NCI-H345 (cell line): ENCODE measurements at regions not wholly inside any gene's neighbourhood (a gene's known extent, or its start where the extent isn't known, plus 50 kb on each side); places are given as distances from the start of the nearest gene placed in this dataset.

Source experiments
- DNase-seq: peaks from one replicate; lab custom pipeline; 2025; lab: John Stamatoyannopoulos, UW

- no peak for DNase-seq
These were observed 91.9 kb upstream of the GHITM start for GRCh38 chr10:84047258-84048010.

- no peak for DNase-seq
These were observed 89.7 kb upstream of the GHITM start for GRCh38 chr10:84049645-84050011.

GRCh38 chr10:84053626-84054025 lies 85.7 kb upstream of the GHITM start:
- no peak for DNase-seq

DNA sequence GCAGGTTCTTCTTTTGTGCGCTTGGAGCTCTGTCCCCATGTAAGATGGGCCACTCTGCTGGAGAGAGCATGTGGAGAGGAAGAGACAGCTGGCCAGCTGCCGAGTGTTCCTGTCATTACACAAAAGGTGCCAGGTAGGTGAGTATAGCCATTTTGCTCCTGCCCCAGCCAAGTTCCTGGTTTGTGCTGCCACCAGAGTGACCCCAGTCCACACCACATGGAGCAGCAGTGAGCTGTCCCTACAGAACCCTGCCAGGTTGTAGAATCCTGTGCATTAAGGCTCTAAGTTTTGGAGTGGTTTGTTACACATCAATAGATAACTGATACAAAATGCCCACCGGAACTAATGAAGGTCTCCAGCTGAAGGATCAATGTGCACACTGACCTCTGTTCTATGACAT lies 84.6 kb upstream of the GHITM start:
- peak; percentile 18 for DNase-seq

- DNase-seq = no peak
These were observed 79.8 kb upstream of the GHITM start for GRCh38 chr10:84059526-84059925.

DNA sequence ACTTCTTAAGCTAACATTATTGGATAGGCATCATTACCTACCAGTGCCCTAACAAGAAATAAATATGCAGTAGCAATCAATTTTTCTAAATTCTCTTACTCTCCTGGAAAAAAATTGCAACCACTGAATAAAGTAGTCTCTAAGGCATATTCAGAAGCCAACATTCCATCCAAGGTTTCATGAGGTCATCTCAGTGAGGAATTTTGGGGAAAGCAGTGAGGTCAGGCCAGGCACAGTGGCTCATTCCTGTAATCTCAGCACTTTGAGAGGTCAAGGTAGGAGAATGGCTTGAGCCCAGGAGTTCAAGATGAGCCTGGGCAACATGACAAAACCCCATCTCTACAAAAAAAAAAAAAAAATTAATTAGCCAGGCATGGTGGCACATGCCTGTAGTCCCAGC lies 75.9 kb upstream of the GHITM start:
- no peak for DNase-seq

DNA sequence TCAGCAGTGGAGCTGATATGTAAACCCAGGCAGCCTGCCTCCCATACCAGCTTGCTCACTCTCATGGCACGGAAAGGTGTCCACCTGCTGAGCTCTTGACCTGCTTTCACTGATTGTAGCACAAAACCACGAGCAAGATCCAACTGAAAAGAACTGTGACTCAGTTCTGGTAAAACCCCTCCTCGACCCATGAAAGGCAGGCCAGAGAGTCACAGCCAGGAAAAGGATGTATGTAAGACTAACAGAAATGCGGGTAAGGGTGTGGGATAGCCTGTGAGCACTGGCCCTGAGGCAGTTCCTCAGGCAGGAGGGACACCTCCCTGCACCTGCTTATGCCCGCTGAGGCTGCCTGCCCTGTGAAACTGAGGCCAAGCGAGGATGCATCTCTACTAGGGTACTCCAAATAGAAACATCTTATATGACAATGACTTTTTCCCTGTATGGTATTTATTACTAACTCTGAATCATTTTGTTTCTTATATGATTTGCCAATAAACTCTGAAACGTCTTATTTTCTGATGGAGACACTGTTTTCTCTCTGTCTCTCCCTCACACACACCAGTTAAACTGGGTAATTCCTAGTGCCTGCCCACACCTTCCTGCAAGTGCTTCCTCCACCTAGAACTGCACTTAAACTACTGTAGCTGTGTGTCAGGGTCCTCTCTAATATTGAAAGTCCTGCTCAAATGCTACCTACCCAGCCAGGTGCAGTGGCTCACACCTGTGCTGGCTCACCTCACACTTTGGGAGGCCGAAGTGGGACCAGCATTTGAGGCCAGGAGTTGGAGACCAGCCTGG lies 73.3 kb upstream of the GHITM start:
- DNase-seq = no peak

- no peak for DNase-seq
These were observed 64.8 kb upstream of the GHITM start for GRCh38 chr10:84074521-84074920.

GRCh38 chr10:84075226-84076046 lies 63.9 kb upstream of the GHITM start:
- no peak for DNase-seq

DNA sequence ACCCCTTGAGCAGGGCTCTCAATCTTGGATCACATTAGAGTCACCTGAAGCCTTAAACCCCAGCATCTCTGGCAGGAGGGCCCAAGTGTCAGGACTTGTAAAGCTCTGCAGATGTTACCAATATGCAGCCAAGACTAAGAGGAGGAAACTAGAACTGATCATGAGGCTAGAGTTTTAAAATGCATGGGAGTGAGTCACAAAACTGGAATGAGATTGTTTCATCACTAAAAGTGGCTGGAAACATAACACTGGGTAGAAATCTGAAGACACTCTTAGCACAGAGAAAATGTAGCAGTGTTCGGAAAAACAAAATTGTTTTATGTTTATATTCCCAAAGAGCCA lies 63.3 kb upstream of the GHITM start:
- DNase-seq = no peak

- no peak for DNase-seq
These were observed 62.6 kb upstream of the GHITM start for GRCh38 chr10:84076540-84077195.

DNA sequence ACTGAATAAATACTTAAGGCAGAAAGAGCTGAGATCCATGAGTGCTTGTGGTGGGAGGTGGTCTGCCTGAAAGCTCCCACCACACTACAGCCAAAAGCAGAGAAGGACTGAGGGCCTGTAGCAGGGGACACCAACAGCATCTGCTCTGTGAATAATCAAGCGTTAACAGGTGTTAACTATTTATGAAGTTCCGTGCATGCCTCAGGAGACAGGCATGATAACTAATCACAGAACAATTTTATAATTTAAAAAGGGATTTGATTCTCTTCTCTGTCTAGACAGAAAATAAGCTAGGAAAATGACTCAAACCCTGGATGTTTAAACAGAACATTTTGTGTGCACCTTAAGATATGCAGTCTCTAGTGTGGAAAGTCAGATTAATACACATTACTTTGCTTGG lies 61.5 kb upstream of the GHITM start:
- DNase-seq = no peak

- no peak for DNase-seq
These were observed 60.5 kb upstream of the GHITM start for GRCh38 chr10:84078771-84079170.

GRCh38 chr10:84084342-84084741 lies 55.0 kb upstream of the GHITM start:
- no peak for DNase-seq

DNA sequence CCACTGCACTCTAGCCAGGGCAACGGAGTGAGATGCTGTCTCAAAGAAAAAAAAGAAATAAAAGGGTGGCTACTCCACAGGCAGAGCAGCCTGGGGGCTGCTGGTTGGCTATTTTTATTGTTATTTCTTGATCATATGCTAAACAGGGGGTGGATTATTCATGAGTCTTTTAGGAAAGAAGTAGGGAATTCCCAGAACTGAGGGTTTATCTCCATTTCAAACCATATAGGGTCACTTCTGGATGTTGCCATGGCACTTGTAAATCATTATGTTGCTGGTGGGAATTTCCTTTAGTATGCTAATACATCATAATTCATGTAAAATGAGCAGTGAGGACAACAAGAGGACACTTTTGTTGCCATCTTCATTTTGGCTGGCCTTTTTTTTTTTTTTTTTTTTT lies 52.1 kb upstream of the GHITM start:
- DNase-seq = no peak

- peak; percentile 2 for DNase-seq
These were observed 50.7 kb upstream of the GHITM start for GRCh38 chr10:84088626-84089025.

DNA sequence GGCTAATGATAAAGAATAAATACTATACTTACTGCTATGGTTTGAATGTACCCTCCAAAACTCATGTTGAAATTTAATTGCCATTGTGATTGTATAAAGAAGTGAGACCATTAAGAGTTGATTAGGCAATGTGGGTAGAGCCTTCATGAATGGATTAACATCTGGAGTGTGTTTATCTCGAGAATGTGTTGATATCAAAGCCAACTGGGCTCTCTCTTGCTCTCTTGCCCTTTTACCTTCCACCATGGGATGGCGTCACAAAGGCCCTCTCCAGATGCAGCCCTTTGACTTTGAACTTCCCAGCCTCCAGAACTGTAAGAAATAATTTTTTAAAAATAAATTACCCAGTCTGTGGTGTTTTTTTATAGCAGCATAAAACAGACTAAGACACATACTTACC lies 50.1 kb upstream of the GHITM start:
- no peak for DNase-seq
